IMR-90 (cell line): ENCODE measurements at regions not wholly inside any gene's neighbourhood (a gene's known extent, or its start where the extent isn't known, plus 50 kb on each side); places are given as distances from the start of the nearest gene placed in this dataset.

Experiments used
- ATAC-seq: fragments of 200-7000 bp; cut with Tn5 transposase; 2 replicates; pipeline ENCODE4 v1.9.1; 2020; ENCODE audit warnings: low read depth, mild to moderate bottlenecking, moderate library complexity
- BruUV-seq: library from RNA; stranded (reverse); fragments of 400-500 nt; replicated peaks from 2 replicates; lab custom pipeline; 2021; lab: Mats Ljungman, UMichigan
- CTCF ChIA-PET: fragments of 300-600 bp; formaldehyde crosslinking; extraction: SDS; loops from one replicate; lab custom pipeline; 2021; ENCODE audit warnings: antibody characterized with exemption; lab: Yijun Ruan, JAX
- POLR2A ChIA-PET: fragments of 300-600 bp; sonication (Branson Sonifier 250); formaldehyde crosslinking; loops from one replicate; lab custom pipeline; 2022; ENCODE audit warnings: antibody characterized with exemption; ENCODE audit not compliant: unreplicated experiment; lab: Charles Lee
- DNase-seq: peaks from one replicate; pipeline ENCODE4 v3.0.0; 2013
- H2AFZ ChIP-seq: replicated peaks from 2 replicates; pipeline ENCODE3; 2013; ENCODE audit warnings: low read length, mild to moderate bottlenecking; ENCODE audit not compliant: poor library complexity
- H2AK5ac ChIP-seq: 2 replicates; pipeline ENCODE4 v1.6.1; 2013; ENCODE audit warnings: low read depth, low read length, inconsistent platforms
- H2AK9ac ChIP-seq: replicated peaks from 2 replicates; pipeline ENCODE3; 2013; ENCODE audit warnings: mild to moderate bottlenecking, low read depth, low read length, moderate library complexity; ENCODE audit not compliant: poor library complexity
- H2BK120ac ChIP-seq: 2 replicates; pipeline ENCODE4 v1.6.1; 2013; ENCODE audit warnings: low read depth, low read length, inconsistent platforms
- H2BK15ac ChIP-seq: 3 replicates; pipeline ENCODE4 v1.6.1; 2013; ENCODE audit warnings: low read depth, low read length, inconsistent platforms
- H2BK20ac ChIP-seq: 2 replicates; pipeline ENCODE4 v1.6.1; 2013; ENCODE audit warnings: low read depth, mild to moderate bottlenecking, inconsistent platforms, low read length, moderate library complexity
- H2BK5ac ChIP-seq: 2 replicates; pipeline ENCODE4 v1.6.1; 2013; ENCODE audit warnings: mild to moderate bottlenecking, low read depth, low read length, inconsistent platforms; ENCODE audit not compliant: poor library complexity, severe bottlenecking
- H3K14ac ChIP-seq: replicated peaks from 2 replicates; pipeline ENCODE4 v1.6.1; 2013; ENCODE audit warnings: low read depth, low read length, inconsistent platforms
- H3K18ac ChIP-seq: 2 replicates; pipeline ENCODE4 v1.6.1; 2013; ENCODE audit warnings: low read depth, low read length, control low read depth
- H3K23ac ChIP-seq: 2 replicates; pipeline ENCODE4 v1.6.1; 2013; ENCODE audit warnings: low read depth, low read length, inconsistent platforms
- H3K27ac ChIP-seq: 2 replicates; pipeline ENCODE4 v1.5.1; 2013; ENCODE audit warnings: mild to moderate bottlenecking, control low read depth, low read length; ENCODE audit not compliant: insufficient read depth
- H3K27me3 ChIP-seq: 2 replicates; pipeline ENCODE4 v1.6.1; 2013; ENCODE audit warnings: low read length; ENCODE audit not compliant: control insufficient read depth, insufficient read depth
- H3K36me3 ChIP-seq: 2 replicates; pipeline ENCODE4 v1.6.1; 2013; ENCODE audit warnings: low read length, mixed read lengths; ENCODE audit not compliant: control insufficient read depth, insufficient read depth
- H3K4ac ChIP-seq: 2 replicates; pipeline ENCODE4 v1.6.1; 2013; ENCODE audit warnings: low read depth, low read length, inconsistent platforms
- H3K4me1 ChIP-seq: 2 replicates; pipeline ENCODE4 v1.6.1; 2013; ENCODE audit warnings: low read length, mixed read lengths; ENCODE audit not compliant: control insufficient read depth, insufficient read depth
- H3K4me2 ChIP-seq: 2 replicates; pipeline ENCODE4 v1.6.1; 2013; ENCODE audit warnings: low read depth, mild to moderate bottlenecking, control low read depth, low read length, moderate library complexity
- H3K4me3 ChIP-seq: 2 replicates; pipeline ENCODE4 v1.5.1; 2013; ENCODE audit warnings: low read depth, mild to moderate bottlenecking, control low read depth, low read length, moderate library complexity; ENCODE audit not compliant: insufficient read depth
- H3K56ac ChIP-seq: 2 replicates; pipeline ENCODE4 v1.6.1; 2013; ENCODE audit warnings: low read length, inconsistent platforms; ENCODE audit not compliant: insufficient read depth; ENCODE audit errors: extremely low read depth
- H3K79me1 ChIP-seq, 2 experiments: 2 replicates each; pipeline ENCODE4 v1.6.1; 2013; ENCODE audit warnings: low read length in 2 of 2, inconsistent platforms in 1 of 2, low read depth in 1 of 2
- H3K9ac ChIP-seq: 2 replicates; pipeline ENCODE4 v1.6.1; 2013; ENCODE audit warnings: low read depth, low read length, control low read depth
- H3K9me1 ChIP-seq: 2 replicates; pipeline ENCODE4 v1.6.1; 2013; ENCODE audit warnings: low read length, inconsistent platforms; ENCODE audit not compliant: insufficient read depth
- H3K9me3 ChIP-seq: 2 replicates; pipeline ENCODE4 v1.6.1; 2013; ENCODE audit warnings: low read length; ENCODE audit not compliant: control insufficient read depth, insufficient read depth
- H4K20me1 ChIP-seq: 2 replicates; pipeline ENCODE4 v1.6.1; 2013; ENCODE audit warnings: low read length, inconsistent platforms; ENCODE audit not compliant: insufficient read depth
- H4K5ac ChIP-seq: 2 replicates; pipeline ENCODE4 v1.6.1; 2013; ENCODE audit warnings: mild to moderate bottlenecking, low read depth, low read length, control low read depth
- H4K8ac ChIP-seq, 2 experiments: 2 replicates each; pipeline ENCODE4 v1.6.1; 2013; ENCODE audit warnings: low read depth in 2 of 2, low read length in 2 of 2, control low read depth in 1 of 2, inconsistent platforms in 1 of 2
- H4K91ac ChIP-seq: 2 replicates; pipeline ENCODE4 v1.6.1; 2013; ENCODE audit warnings: low read depth, low read length, inconsistent platforms; ENCODE audit not compliant: insufficient read depth
- CEBPB ChIP-seq: IDR thresholded peaks from 2 replicates; pipeline ENCODE4 v1.6.1; 2012; ENCODE audit warnings: low read depth, low read length, improper control_type of control experiment
- CHD1 ChIP-seq: IDR thresholded peaks from 2 replicates; pipeline ENCODE4 v1.6.1; 2012; ENCODE audit warnings: low read depth, low read length, improper control_type of control experiment
- CTCF ChIP-seq: conservative IDR thresholded peaks from 2 replicates; pipeline ENCODE4 v1.5.1; 2012; ENCODE audit warnings: mild to moderate bottlenecking, low read depth, low read length, improper control_type of control experiment
- MAZ ChIP-seq: IDR thresholded peaks from 2 replicates; pipeline ENCODE4 v1.6.1; 2012; ENCODE audit warnings: low read depth, mild to moderate bottlenecking, low read length, improper control_type of control experiment, moderate library complexity, borderline replicate concordance
- MXI1 ChIP-seq: IDR thresholded peaks from 2 replicates; pipeline ENCODE4 v1.6.1; 2012; ENCODE audit warnings: low read depth, mild to moderate bottlenecking, low read length, moderate library complexity, borderline replicate concordance
- NFE2L2 ChIP-seq: fragments of 150-350 bp; IDR thresholded peaks from 2 replicates; pipeline ENCODE4 v1.6.1; 2016; ENCODE audit warnings: low read depth, mild to moderate bottlenecking, low read length
- RAD21 ChIP-seq: IDR thresholded peaks from 2 replicates; pipeline ENCODE4 v1.6.1; 2012; ENCODE audit warnings: low read length, improper control_type of control experiment
- RCOR1 ChIP-seq: IDR thresholded peaks from 2 replicates; pipeline ENCODE4 v1.6.1; 2012; ENCODE audit warnings: mild to moderate bottlenecking, low read length, improper control_type of control experiment; ENCODE audit not compliant: insufficient replicate concordance
- USF2 ChIP-seq: fragments of 150-350 bp; IDR thresholded peaks from 2 replicates; pipeline ENCODE4 v1.6.1; 2017; ENCODE audit warnings: mild to moderate bottlenecking, antibody characterized with exemption, low read length, low read depth
- WGBS, 2 experiments: methylation state at CpG; one replicate each; pipeline versions ENCODE4 v1.1.5 to v1.1.7; 2013; ENCODE audit warnings: missing lambda C conversion rate in 2 of 2; ENCODE audit not compliant: insufficient read length in 1 of 2; ENCODE audit errors: extremely low coverage in 2 of 2; 5-methylcytosine and 5-hydroxymethylcytosine counted together
- dilution Hi-C: fragments of 300-500 bp; cut with HindIII; formaldehyde crosslinking; loops from one replicate; pipeline ENCODE4 v1.14.3; 2018; ENCODE audit warnings: low sequenced_read_pairs; ENCODE audit not compliant: unreplicated experiment
- in situ Hi-C: fragments of 300-500 bp; cut with MboI; formaldehyde crosslinking; loops from 3 replicates; pipeline ENCODE4 v1.14.3; 2019; ENCODE audit warnings: low sequenced_read_pairs, inconsistent platforms, mixed read lengths
- intact Hi-C: fragments of 100-400 bp; cut with micrococcal nuclease; formaldehyde crosslinking; loops from 2 replicates; pipeline ENCODE4 v1.10.0; 2022

GRCh38 chrX:117768861-117769604 is 347.6 kb downstream of the KLHL13 start:
- H3K9me1 ChIP-seq: no peaks in the 10 kb centered on the region
- H2BK15ac ChIP-seq: no peak overlapping the region
- H3K23ac ChIP-seq: no peak overlapping the region
- H3K79me1 ChIP-seq: no peaks in the 10 kb centered on the region
- no peak overlapping the region for H4K8ac ChIP-seq
- H3K14ac ChIP-seq: no peak overlapping the region
- H2AK9ac ChIP-seq: no peak overlapping the region
- TF ChIP-seq CHD1 (no peak), RCOR1 (no peak), CEBPB (no peak), CTCF (no peak), MXI1 (no peak), USF2 (no peak), RAD21 (no peak), NFE2L2 (no peak), MAZ (no peak)
- ChIA-PET CTCF (no interaction called here), POLR2A (no interaction called here)
- no peak overlapping the region for H3K9ac ChIP-seq
- H3K27ac ChIP-seq: no peak overlapping the region
- no TSS peak for BruUV-seq
- H3K4ac ChIP-seq: no peak overlapping the region
- no peak overlapping the region for H3K18ac ChIP-seq
- no peaks in the 10 kb centered on the region for H3K4me1 ChIP-seq
- ATAC-seq: no peak
- DNase-seq: no peak
- H3K4me3 ChIP-seq: no peak overlapping the region
- H4K91ac ChIP-seq: no peak overlapping the region
- no peak overlapping the region for H2BK20ac ChIP-seq
- intact Hi-C loops (no loop called here), in situ Hi-C loops (no loop called here), dilution Hi-C loops (no loop called here)
- no peaks in the 10 kb centered on the region for H4K20me1 ChIP-seq
- no peaks in the 10 kb centered on the region for H3K27me3 ChIP-seq
- H4K5ac ChIP-seq: no peak overlapping the region
- no peak overlapping the region for H2BK5ac ChIP-seq
- H3K4me2 ChIP-seq: no peak overlapping the region
- no peak overlapping the region for H2AK5ac ChIP-seq
- H2BK120ac ChIP-seq: no peak overlapping the region
- H3K36me3 ChIP-seq: no peaks in the 10 kb centered on the region
- no peak overlapping the region for H3K56ac ChIP-seq
- H2AFZ ChIP-seq: no peak overlapping the region
- no peaks in the 10 kb centered on the region for H3K9me3 ChIP-seq
- WGBS, 2 experiments: no CpG with 5 or more reads among the region's 37 CpGs
